ENCODE measurements at regions not wholly inside any gene's neighbourhood (a gene's known extent, or its start where the extent isn't known, plus 50 kb on each side); places are given as distances from the start of the nearest gene placed in this dataset.

- no peak for TF ChIP-seq CTCF (IDR thresholded peaks at IDR 0.05; ENCODE audit: low read depth, low read length, missing input control)
Measured at GRCh38 chr10:108578258-108578657, 1345.1 kb downstream of the XPNPEP1 start (continued).

DNA sequence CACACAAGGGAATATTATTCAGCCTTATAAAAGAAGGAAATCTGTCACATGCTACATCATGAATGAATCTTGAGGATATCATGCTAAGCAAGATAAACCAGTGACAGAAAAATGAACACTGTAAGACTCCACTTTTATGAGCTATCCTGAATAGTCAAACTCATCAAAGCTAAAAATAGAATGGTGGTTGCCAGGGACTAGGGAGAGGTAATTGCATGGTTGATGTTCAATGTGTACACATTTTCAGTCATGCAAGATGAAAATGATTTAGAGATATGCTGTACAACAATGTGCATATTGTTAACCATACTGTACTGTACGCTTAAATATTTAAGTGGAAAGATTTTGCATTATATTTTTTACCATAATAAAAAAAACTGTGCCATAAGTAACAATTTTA, 1349.1 kb downstream of the XPNPEP1 start:
- no peak for DNase-seq (ENCODE audit: low spot score)
- H3K36me3 ChIP-seq (ENCODE audit: control insufficient read depth in 4 of 4, insufficient read depth in 3 of 4, low read depth in 1 of 4, low read length in 3 of 4) = no peaks in the 10 kb centered on the region
- H3K4me1 ChIP-seq (ENCODE audit: control insufficient read depth in 4 of 4, insufficient read depth in 4 of 4, low read length in 3 of 4) = peaks cover 4 to 12% (median 5%) of the 10 kb centered on the region in 4 donors
- no peaks in the 10 kb centered on the region for H3K27me3 ChIP-seq (ENCODE audit: control insufficient read depth in 4 of 4, insufficient read depth in 4 of 4, low read length in 3 of 4)
- no peak overlapping the region for H3K27ac ChIP-seq (ENCODE audit: low read depth in 1 of 2, low read length in 2 of 2)
- TF ChIP-seq RXRA (IDR thresholded peaks at IDR 0.05) (no peak), YY1 (IDR thresholded peaks at IDR 0.05) (no peak), GABPA (IDR thresholded peaks at IDR 0.05 in 1 of 2, conservative IDR thresholded peaks at IDR 0.05 in 1 of 2) (no peak), EGR1 (IDR thresholded peaks at IDR 0.05; ENCODE audit: low read depth in 2 of 2) (no peak), TAF1 (conservative IDR thresholded peaks at IDR 0.05) (no peak), HNF4A (conservative IDR thresholded peaks at IDR 0.05) (no peak), FOXA1 (IDR thresholded peaks at IDR 0.05) (no peak), JUND (IDR thresholded peaks at IDR 0.05) (no peak)
- TF ChIP-seq, protein P1, sequence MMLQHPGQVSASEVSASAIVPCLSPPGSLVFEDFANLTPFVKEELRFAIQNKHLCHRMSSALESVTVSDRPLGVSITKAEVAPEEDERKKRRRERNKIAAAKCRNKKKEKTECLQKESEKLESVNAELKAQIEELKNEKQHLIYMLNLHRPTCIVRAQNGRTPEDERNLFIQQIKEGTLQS (IDR thresholded peaks at IDR 0.05) = no peak
- TF ChIP-seq, protein P2, sequence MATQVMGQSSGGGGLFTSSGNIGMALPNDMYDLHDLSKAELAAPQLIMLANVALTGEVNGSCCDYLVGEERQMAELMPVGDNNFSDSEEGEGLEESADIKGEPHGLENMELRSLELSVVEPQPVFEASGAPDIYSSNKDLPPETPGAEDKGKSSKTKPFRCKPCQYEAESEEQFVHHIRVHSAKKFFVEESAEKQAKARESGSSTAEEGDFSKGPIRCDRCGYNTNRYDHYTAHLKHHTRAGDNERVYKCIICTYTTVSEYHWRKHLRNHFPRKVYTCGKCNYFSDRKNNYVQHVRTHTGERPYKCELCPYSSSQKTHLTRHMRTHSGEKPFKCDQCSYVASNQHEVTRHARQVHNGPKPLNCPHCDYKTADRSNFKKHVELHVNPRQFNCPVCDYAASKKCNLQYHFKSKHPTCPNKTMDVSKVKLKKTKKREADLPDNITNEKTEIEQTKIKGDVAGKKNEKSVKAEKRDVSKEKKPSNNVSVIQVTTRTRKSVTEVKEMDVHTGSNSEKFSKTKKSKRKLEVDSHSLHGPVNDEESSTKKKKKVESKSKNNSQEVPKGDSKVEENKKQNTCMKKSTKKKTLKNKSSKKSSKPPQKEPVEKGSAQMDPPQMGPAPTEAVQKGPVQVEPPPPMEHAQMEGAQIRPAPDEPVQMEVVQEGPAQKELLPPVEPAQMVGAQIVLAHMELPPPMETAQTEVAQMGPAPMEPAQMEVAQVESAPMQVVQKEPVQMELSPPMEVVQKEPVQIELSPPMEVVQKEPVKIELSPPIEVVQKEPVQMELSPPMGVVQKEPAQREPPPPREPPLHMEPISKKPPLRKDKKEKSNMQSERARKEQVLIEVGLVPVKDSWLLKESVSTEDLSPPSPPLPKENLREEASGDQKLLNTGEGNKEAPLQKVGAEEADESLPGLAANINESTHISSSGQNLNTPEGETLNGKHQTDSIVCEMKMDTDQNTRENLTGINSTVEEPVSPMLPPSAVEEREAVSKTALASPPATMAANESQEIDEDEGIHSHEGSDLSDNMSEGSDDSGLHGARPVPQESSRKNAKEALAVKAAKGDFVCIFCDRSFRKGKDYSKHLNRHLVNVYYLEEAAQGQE (IDR thresholded peaks at IDR 0.05) = no peak
- H3K4me3 ChIP-seq (ENCODE audit: low read depth in 1 of 3, low read length in 3 of 3) = no peak overlapping the region
- no peaks in the 10 kb centered on the region for H3K9me3 ChIP-seq (ENCODE audit: control insufficient read depth in 4 of 4, low read length in 3 of 4)
- no peak overlapping the region for H3K9ac ChIP-seq (ENCODE audit: low read depth in 1 of 2, low read length in 2 of 2)
- 93% methylated on average over 1 of the region's 1 CpG for WGBS

GRCh38 chr10:108568824-108569223, 1354.5 kb downstream of the XPNPEP1 start:
- WGBS = 98% methylated on average over 2 of the region's 2 CpGs
- no peak overlapping the region for H3K27ac ChIP-seq (ENCODE audit: low read depth in 1 of 2, low read length in 2 of 2)
- no peaks in the 10 kb centered on the region for H3K4me1 ChIP-seq (ENCODE audit: control insufficient read depth in 4 of 4, insufficient read depth in 4 of 4, low read length in 3 of 4)
- no peak overlapping the region for H3K4me3 ChIP-seq (ENCODE audit: low read depth in 1 of 3, low read length in 3 of 3)
- H3K9ac ChIP-seq (ENCODE audit: low read depth in 1 of 2, low read length in 2 of 2) = no peak overlapping the region
- no peaks in the 10 kb centered on the region for H3K9me3 ChIP-seq (ENCODE audit: control insufficient read depth in 4 of 4, low read length in 3 of 4)
- TF ChIP-seq FOXA1 (IDR thresholded peaks at IDR 0.05) (no peak), EGR1 (IDR thresholded peaks at IDR 0.05; ENCODE audit: low read depth in 2 of 2) (no peak), ZBTB33 (IDR thresholded peaks at IDR 0.05) (no peak), YY1 (IDR thresholded peaks at IDR 0.05) (no peak), CTCF (IDR thresholded peaks at IDR 0.05; ENCODE audit: low read depth, low read length, missing input control) (no peak), JUND (IDR thresholded peaks at IDR 0.05) (no peak), HNF4A (conservative IDR thresholded peaks at IDR 0.05) (no peak)
- no peaks in the 10 kb centered on the region for H3K27me3 ChIP-seq (ENCODE audit: control insufficient read depth in 4 of 4, insufficient read depth in 4 of 4, low read length in 3 of 4)
- H3K36me3 ChIP-seq (ENCODE audit: control insufficient read depth in 4 of 4, insufficient read depth in 3 of 4, low read depth in 1 of 4, low read length in 3 of 4) = no peaks in the 10 kb centered on the region
- no peak for DNase-seq (ENCODE audit: low spot score)

All from liver (tissue), 8 donors.